Keratinocyte (primary cell): ENCODE measurements at regions not wholly inside any gene's neighbourhood (a gene's known extent, or its start where the extent isn't known, plus 50 kb on each side); places are given as distances from the start of the nearest gene placed in this dataset.

Experiments
- DNase-seq: peaks from one replicate; pipeline ENCODE4 v3.0.0-alpha.2; 2011; ENCODE audit warnings: low read depth, missing footprints, low spot score
- FAIRE-seq: peaks from 2 replicates; lab custom pipeline; 2011; peaks lifted over from hg19 to GRCh38; lab: Jason Lieb, UNC
- H2AFZ ChIP-seq: 2 replicates; pipeline ENCODE4 v1.6.0; 2012; ENCODE audit warnings: low read length, control low read depth, inconsistent platforms; ENCODE audit not compliant: control insufficient read depth
- H3K27ac ChIP-seq: 2 replicates; pipeline ENCODE4 v1.5.1; 2011; ENCODE audit warnings: low read length; ENCODE audit not compliant: control insufficient read depth, insufficient read depth
- H3K27me3 ChIP-seq: 3 replicates; pipeline ENCODE4 v1.6.0; 2011; ENCODE audit warnings: low read length; ENCODE audit not compliant: control insufficient read depth, insufficient read depth; ENCODE audit errors: extremely low read depth
- H3K36me3 ChIP-seq, 2 experiments: 2 replicates in 1 of 2; 3 replicates in 1 of 2; pipeline ENCODE4 v1.5.1; 2011; ENCODE audit warnings: low read length in 2 of 2, mild to moderate bottlenecking in 1 of 2; ENCODE audit not compliant: control insufficient read depth in 2 of 2, insufficient read depth in 2 of 2; ENCODE audit errors: extremely low read depth in 1 of 2
- H3K4me1 ChIP-seq: 3 replicates; pipeline ENCODE4 v1.5.1; 2011; ENCODE audit warnings: low read length; ENCODE audit not compliant: control insufficient read depth, insufficient read depth; ENCODE audit errors: extremely low read depth
- H3K4me2 ChIP-seq: 3 replicates; pipeline ENCODE4 v1.6.0; 2011; ENCODE audit warnings: low read depth, low read length; ENCODE audit not compliant: control insufficient read depth, insufficient read depth; ENCODE audit errors: extremely low read depth
- H3K4me3 ChIP-seq, 3 experiments: fragments of 200-600 bp in 1 of 3; sonication (generic) in 1 of 3; 2 replicates in 2 of 3; 3 replicates in 1 of 3; pipeline ENCODE4 v1.5.1; 2011 to 2016; ENCODE audit warnings: low read length in 3 of 3, mild to moderate bottlenecking in 3 of 3, control low read depth in 2 of 3, inconsistent platforms in 1 of 3, low read depth in 1 of 3, mixed read lengths in 1 of 3, mixed run types in 1 of 3, moderate library complexity in 1 of 3; ENCODE audit not compliant: control insufficient read depth in 2 of 3, insufficient read depth in 2 of 3; ENCODE audit errors: extremely low read depth in 1 of 3
- H3K79me2 ChIP-seq: 2 replicates; pipeline ENCODE4 v1.6.0; 2012; ENCODE audit warnings: low read length; ENCODE audit not compliant: control insufficient read depth, insufficient read depth
- H3K9ac ChIP-seq: 3 replicates; pipeline ENCODE4 v1.6.0; 2011; ENCODE audit warnings: low read length; ENCODE audit not compliant: control insufficient read depth, insufficient read depth; ENCODE audit errors: extremely low read depth
- H3K9me1 ChIP-seq: 3 replicates; pipeline ENCODE4 v1.6.0; 2011; ENCODE audit warnings: low read length; ENCODE audit not compliant: control insufficient read depth, insufficient read depth; ENCODE audit errors: extremely low read depth
- H3K9me3 ChIP-seq: 2 replicates; pipeline ENCODE4 v1.5.1; 2012; ENCODE audit warnings: low read depth, low read length; ENCODE audit not compliant: control insufficient read depth
- H4K20me1 ChIP-seq: 3 replicates; pipeline ENCODE4 v1.6.0; 2011; ENCODE audit warnings: low read length; ENCODE audit not compliant: control insufficient read depth, insufficient read depth; ENCODE audit errors: extremely low read depth
- CTCF ChIP-seq, 3 experiments: IDR thresholded peaks in 1 of 3; conservative IDR thresholded peaks in 1 of 3; optimal IDR thresholded peaks in 1 of 3; 2 replicates in 2 of 3; 3 replicates in 1 of 3; pipeline versions ENCODE3 to v1.5.1; 2011; ENCODE audit warnings: low read length in 3 of 3, mild to moderate bottlenecking in 3 of 3, moderate library complexity in 2 of 3, control low read depth in 1 of 3, inconsistent platforms in 1 of 3; ENCODE audit not compliant: insufficient read depth in 2 of 3; ENCODE audit errors: extremely low read depth in 1 of 3
- EZH2 ChIP-seq: IDR thresholded peaks from one replicate; pipeline ENCODE4 v1.6.1; 2012; ENCODE audit warnings: inconsistent platforms, mild to moderate bottlenecking, low read length, moderate library complexity
- dilution Hi-C: fragments of 300-500 bp; cut with MboI; formaldehyde crosslinking; loops from one replicate; pipeline ENCODE4 v1.7.0; 2020; ENCODE audit warnings: low sequenced_read_pairs; ENCODE audit not compliant: extremely low pct_ligation_motif_present

GRCh38 chr3:194235160-194235559, 99.2 kb downstream of the HES1 start:
- H3K9ac ChIP-seq: no peak overlapping the region
- H3K79me2 ChIP-seq: no peaks in the 10 kb centered on the region
- no peaks in the 10 kb centered on the region for H4K20me1 ChIP-seq
- no peak overlapping the region for H3K4me3 ChIP-seq
- no peak for FAIRE-seq
- TF ChIP-seq CTCF (optimal IDR thresholded peaks at IDR 0.05 in 1 of 3, IDR thresholded peaks at IDR 0.05 in 1 of 3, conservative IDR thresholded peaks at IDR 0.05 in 1 of 3; ENCODE audit: extremely low read depth in 1 of 3, insufficient read depth in 2 of 3, low read length in 3 of 3): no peak
- TF ChIP-seq EZH2: no peak
- no peak for DNase-seq
- H3K36me3 ChIP-seq: no peaks in the 10 kb centered on the region
- H3K27ac ChIP-seq: no peak overlapping the region
- no peaks in the 10 kb centered on the region for H3K9me3 ChIP-seq
- dilution Hi-C loops: no loop called here
- H2AFZ ChIP-seq: no peak overlapping the region
- no peaks in the 10 kb centered on the region for H3K4me1 ChIP-seq
- no peaks in the 10 kb centered on the region for H3K27me3 ChIP-seq
- no peak overlapping the region for H3K4me2 ChIP-seq
- no peaks in the 10 kb centered on the region for H3K9me1 ChIP-seq

GRCh38 chr3:194237110-194237509, 101.2 kb downstream of the HES1 start:
- no peaks in the 10 kb centered on the region for H3K36me3 ChIP-seq
- no peak for DNase-seq
- H3K27me3 ChIP-seq: no peaks in the 10 kb centered on the region
- H3K4me1 ChIP-seq: no peaks in the 10 kb centered on the region
- no peak overlapping the region for H3K4me2 ChIP-seq
- H2AFZ ChIP-seq: no peak overlapping the region
- H3K9me1 ChIP-seq: no peaks in the 10 kb centered on the region
- TF ChIP-seq CTCF (optimal IDR thresholded peaks at IDR 0.05 in 1 of 3, IDR thresholded peaks at IDR 0.05 in 1 of 3, conservative IDR thresholded peaks at IDR 0.05 in 1 of 3; ENCODE audit: extremely low read depth in 1 of 3, insufficient read depth in 2 of 3, low read length in 3 of 3): no peak
- no peaks in the 10 kb centered on the region for H4K20me1 ChIP-seq
- FAIRE-seq: no peak
- H3K27ac ChIP-seq: no peak overlapping the region
- H3K9ac ChIP-seq: no peak overlapping the region
- dilution Hi-C loops: no loop called here
- no peaks in the 10 kb centered on the region for H3K79me2 ChIP-seq
- no peaks in the 10 kb centered on the region for H3K9me3 ChIP-seq
- H3K4me3 ChIP-seq: no peak overlapping the region
